Activated CD8-positive, alpha-beta memory T cell treated with anti-CD3 and anti-CD28 coated beads for 4 hours (primary cell): ENCODE measurements at regions not wholly inside any gene's neighbourhood (a gene's known extent, or its start where the extent isn't known, plus 50 kb on each side); places are given as distances from the start of the nearest gene placed in this dataset.
"Not testable (repeated sequence)": the region's sequence is repeated elsewhere in the genome, so short reads cannot be mapped to it uniquely, and the experiment has no call there.

ENCODE experiments used
- DNase-seq, 2 donors: peaks; one replicate each; pipeline ENCODE4 v3.0.0-alpha.2; 2020; ENCODE audit warnings: low read depth in 2 of 2

GRCh38 chr11:81574301-81574700 lies 1159.4 kb downstream of the FAM181B start:
- DNase-seq, result no peak

DNA sequence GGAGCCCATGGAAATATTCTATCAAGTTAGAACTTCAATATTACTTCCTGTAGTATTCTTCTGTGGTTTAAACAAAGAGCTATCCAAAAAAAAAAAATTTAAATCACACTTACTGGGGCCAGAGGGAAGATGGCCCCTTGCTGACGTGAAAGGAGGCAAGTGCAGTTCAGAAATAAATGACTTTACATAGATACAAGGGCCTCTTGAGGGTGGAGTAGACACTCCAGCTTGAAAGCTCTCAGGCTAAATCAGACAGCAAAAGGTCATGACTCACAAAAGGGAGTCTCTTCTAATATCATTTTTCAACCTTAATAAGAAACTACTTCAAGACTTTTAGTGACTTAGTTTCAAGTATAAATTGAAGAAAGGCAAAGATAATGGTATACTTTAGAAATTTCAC lies 1160.3 kb downstream of the FAM181B start:
- DNase-seq, result no peak

GRCh38 chr11:81570669-81571068 lies 1163.0 kb downstream of the FAM181B start:
- DNase-seq, result no peak

GRCh38 chr11:81569999-81570398 lies 1163.7 kb downstream of the FAM181B start:
- DNase-seq, result no peak

- no peak for DNase-seq
These were observed 1164.7 kb downstream of the FAM181B start for GRCh38 chr11:81568918-81569317.

- no peak for DNase-seq
These were observed 1185.5 kb downstream of the FAM181B start for GRCh38 chr11:81548123-81548522.

GRCh38 chr11:81539806-81540205 lies 1193.9 kb downstream of the FAM181B start:
- not testable (repeated sequence) for DNase-seq

DNA sequence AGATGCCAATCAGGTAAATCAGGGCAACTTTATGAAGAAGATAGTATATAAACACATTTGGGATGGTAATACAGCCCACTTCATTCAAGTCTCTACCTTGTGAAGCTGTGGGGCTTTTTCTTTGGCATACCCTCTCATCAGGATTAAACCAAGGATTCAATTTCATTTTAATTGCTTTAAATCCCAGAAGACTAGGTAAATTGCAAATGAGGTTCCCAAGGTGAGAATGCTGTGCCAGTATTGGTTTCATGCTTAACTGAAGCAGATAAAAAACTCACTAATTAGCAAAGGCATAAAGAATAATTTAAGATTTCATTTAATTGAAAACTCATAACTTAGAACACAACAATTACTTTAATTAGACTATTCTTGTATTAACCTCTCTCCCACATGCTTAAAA lies 1218.1 kb downstream of the FAM181B start:
- no peak for DNase-seq

- DNase-seq, result no peak
These were observed 1236.4 kb downstream of the FAM181B start for GRCh38 chr11:81497202-81497804.

DNA sequence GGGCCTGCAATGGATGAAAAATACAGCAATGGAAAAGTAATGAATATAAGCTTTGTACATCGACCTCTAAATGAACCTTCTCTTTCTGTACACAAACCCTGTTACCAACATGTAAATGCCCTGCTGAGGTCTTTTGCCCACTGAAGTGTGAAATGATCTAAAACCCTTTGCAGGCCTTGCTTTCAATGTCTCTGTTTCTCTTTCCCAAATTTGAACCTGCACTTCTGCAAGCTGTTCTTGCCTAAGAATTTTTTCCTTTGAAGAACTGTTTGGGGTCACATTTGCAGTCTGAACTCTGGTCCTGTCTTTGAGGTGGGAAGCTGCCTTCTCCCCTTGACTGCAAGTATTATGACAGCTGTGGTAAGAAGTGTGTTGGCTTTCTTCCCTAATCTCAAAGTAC lies 1237.1 kb downstream of the FAM181B start:
- no peak for DNase-seq

DNA sequence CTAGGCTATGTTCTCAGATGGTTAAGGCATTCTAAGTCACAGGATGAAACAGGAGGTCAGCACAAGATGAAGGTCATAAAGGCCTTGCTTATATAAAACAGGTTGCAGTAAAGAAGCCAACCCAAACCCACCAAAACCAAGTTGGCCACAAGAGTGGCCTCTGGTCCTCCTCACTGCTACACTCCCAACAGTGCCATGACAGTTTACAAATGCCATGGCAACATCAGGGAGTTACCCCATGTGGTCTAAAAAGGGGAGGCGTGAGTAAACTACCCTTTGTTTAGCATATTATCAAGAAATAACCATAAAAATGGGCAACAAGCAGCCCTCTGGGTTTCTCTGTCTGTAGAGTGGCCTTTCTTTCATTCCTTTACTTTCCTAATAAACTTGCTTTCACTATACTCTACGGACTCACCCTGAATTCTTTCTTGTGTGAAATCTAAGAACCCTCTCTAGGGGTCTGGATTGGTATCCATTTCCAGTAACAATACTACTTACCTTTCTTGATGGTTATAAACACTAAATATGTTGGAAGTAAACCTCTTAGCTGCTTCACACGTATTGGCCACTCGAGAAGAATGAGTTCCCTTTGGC lies 1237.9 kb downstream of the FAM181B start:
- DNase-seq, result no peak

GRCh38 chr11:81494431-81494830 lies 1239.2 kb downstream of the FAM181B start:
- DNase-seq, result no peak

DNA sequence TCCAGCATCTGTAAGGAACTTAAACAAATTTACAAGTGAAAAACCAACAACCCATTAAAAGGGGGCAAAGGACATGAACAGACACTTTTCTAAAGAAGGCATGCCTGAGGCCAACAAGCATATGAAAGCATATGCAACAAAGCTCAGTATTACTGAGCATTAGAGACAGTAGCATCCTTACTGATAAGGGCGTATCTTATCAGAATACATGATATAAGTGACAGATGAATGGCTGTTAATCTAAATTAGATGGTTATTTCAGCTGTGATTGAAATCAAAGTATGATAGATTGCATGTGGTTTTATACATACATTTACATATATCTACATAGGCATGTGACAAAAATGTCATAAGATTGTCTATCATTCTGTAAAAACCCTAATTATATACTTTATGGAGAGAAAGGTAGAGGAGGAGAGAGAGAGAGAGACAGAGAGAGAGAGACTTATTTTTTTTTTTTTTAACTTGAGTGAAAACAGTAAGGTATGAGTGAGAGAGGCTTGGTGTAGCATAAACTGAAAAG lies 1240.7 kb downstream of the FAM181B start:
- no peak for DNase-seq

- no peak for DNase-seq
These were observed 1246.6 kb downstream of the FAM181B start for GRCh38 chr11:81487109-81487508.

- no peak for DNase-seq
These were observed 1249.5 kb downstream of the FAM181B start for GRCh38 chr11:81484196-81484595.

- no peak for DNase-seq
These were observed 1256.4 kb downstream of the FAM181B start for GRCh38 chr11:81477277-81477676.

DNA sequence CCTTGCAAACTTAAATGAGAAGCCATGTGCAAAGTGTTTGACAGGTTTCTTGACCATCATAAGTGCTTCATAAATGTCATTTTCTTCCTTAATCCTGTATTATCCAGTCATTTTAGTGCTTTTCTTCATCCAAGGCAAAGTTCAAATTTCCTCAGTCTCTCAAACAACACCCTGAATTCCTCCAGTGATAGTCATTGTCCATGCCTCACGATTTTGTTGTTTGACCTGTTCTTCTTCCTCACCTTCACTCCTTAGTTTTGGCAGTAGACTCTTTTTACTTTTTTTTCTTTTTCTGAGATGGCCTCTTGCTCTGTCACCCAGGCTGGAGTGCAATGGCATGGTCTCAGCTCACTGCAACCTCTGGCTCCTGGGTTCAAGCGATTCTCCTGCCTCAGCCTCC lies 1257.3 kb downstream of the FAM181B start:
- DNase-seq, result no peak

- DNase-seq, result no peak
These were observed 1261.0 kb downstream of the FAM181B start for GRCh38 chr11:81472646-81473045.

DNA sequence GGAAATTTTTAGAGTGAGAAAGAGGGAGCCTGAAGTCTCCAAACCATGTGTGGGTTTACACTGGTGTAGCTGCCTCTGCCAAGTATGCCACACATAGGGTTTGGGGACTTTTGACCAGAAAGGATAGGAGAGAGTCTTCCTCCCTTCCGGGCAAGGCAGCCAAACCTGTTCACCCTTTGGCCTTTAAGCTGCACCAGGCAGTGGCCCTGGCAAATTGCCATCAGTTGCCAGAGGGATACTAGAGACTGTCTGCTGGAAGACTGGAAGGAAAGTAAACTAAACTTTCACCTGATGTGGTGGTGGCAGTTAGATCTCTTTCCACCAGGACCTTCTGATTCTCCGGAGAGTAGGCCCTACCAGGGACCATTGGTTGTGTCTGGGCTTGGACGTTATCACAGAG lies 1263.2 kb downstream of the FAM181B start:
- DNase-seq, result no peak

- no peak for DNase-seq
These were observed 1273.8 kb downstream of the FAM181B start for GRCh38 chr11:81459766-81460306.

GRCh38 chr11:81449588-81450156 lies 1284.0 kb downstream of the FAM181B start:
- DNase-seq, result no peak

GRCh38 chr11:81444297-81444696 lies 1289.4 kb downstream of the FAM181B start:
- DNase-seq, result no peak

DNA sequence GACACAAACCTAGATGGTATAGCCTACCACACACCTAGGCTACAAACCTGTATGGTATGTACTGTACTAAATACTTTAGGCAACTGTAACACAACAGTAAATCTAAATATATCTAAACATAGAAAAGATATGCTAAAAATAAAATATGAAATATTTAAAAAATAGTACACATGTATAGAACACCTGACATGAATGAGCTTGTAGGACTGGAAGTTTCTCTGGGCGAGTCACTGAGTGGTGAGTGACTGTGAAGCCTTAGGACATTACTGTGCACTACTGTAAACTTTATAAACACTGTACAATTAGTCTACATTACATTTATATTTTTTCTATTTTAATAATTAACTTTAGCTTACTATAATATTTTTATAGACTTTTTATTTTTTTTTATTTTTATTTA lies 1301.3 kb downstream of the FAM181B start:
- no peak for DNase-seq
